K562 (cell line): ENCODE measurements at regions not wholly inside any gene's neighbourhood (a gene's known extent, or its start where the extent isn't known, plus 50 kb on each side); places are given as distances from the start of the nearest gene placed in this dataset.

Experiments used
- ATAC-seq: fragments of 200-7000 bp; cut with Tn5 transposase; 3 replicates; pipeline ENCODE4 v1.9.1; 2020; ENCODE audit warnings: moderate library complexity
- BruUV-seq: library from RNA; stranded (reverse); fragments of 400-500 nt; replicated peaks from 2 replicates; lab custom pipeline; 2021; lab: Mats Ljungman, UMichigan
- CTCF ChIA-PET: fragments of 300-600 bp; formaldehyde crosslinking; extraction: SDS; loops from one replicate; lab custom pipeline; 2021; ENCODE audit warnings: low intra/inter-chr PET ratio; lab: Yijun Ruan, JAX
- POLR2A ChIA-PET: fragments of 300-600, 350-650 bp; sonication (Branson Sonifier 250); formaldehyde crosslinking; extraction: SDS; loops from one replicate; lab custom pipeline; 2021; ENCODE audit warnings: antibody characterized with exemption, inconsistent platforms; lab: Yijun Ruan, JAX
- DNase-seq, 4 experiments: peaks; one replicate each; pipeline versions ENCODE4 v3.0.0 to v3.0.0-alpha.2; 2011 to 2018; ENCODE audit warnings: low spot score in 3 of 4, mixed read lengths in 3 of 4; ENCODE audit errors: extremely low read depth in 1 of 4
- FAIRE-seq: peaks from 2 replicates; lab custom pipeline; 2011; peaks lifted over from hg19 to GRCh38; lab: Jason Lieb, UNC
- H2AFZ ChIP-seq: 2 replicates; pipeline ENCODE4 v1.6.0; 2011; ENCODE audit warnings: low read depth, low read length, control low read depth, inconsistent platforms
- H3K27ac ChIP-seq: fragments of 200-600 bp; 3 replicates; pipeline ENCODE4 v1.8.0; 2011; ENCODE audit warnings: low read depth, mild to moderate bottlenecking, control low read depth, inconsistent platforms, low read length, moderate library complexity, mixed read lengths; ENCODE audit errors: extremely low read depth
- H3K27me3 ChIP-seq, 2 experiments: fragments of 300-600 bp in 1 of 2; 2 replicates in 1 of 2; 3 replicates in 1 of 2; pipeline versions ENCODE4 v1.6.0 to v1.8.0; 2011; ENCODE audit warnings: inconsistent platforms in 2 of 2, low read length in 2 of 2, mild to moderate bottlenecking in 1 of 2, mixed read lengths in 1 of 2, moderate library complexity in 1 of 2; ENCODE audit not compliant: control insufficient read depth in 2 of 2, insufficient read depth in 2 of 2
- H3K36me3 ChIP-seq: fragments of 300-600 bp; 3 replicates; pipeline ENCODE4 v1.8.0; 2011; ENCODE audit warnings: mild to moderate bottlenecking, low read length, inconsistent platforms; ENCODE audit not compliant: control insufficient read depth, insufficient read depth
- H3K4me1 ChIP-seq, 2 experiments: fragments of 200-600 bp in 1 of 2; replicated peaks in 1 of 2; 2 replicates in 1 of 2; 3 replicates in 1 of 2; pipeline versions ENCODE4 v1.5.1 to v1.8.0; 2011; ENCODE audit warnings: inconsistent platforms in 2 of 2, low read length in 2 of 2, mild to moderate bottlenecking in 1 of 2, mixed read lengths in 1 of 2, moderate library complexity in 1 of 2; ENCODE audit not compliant: control insufficient read depth in 2 of 2, insufficient read depth in 2 of 2
- H3K4me2 ChIP-seq: 2 replicates; pipeline ENCODE4 v1.6.1; 2011; ENCODE audit warnings: low read length, control low read depth, inconsistent platforms, mixed read lengths; ENCODE audit not compliant: insufficient read depth
- H3K4me3 ChIP-seq: fragments of 200-600 bp; sonication (generic), shearing (Covaris generic); 2 replicates; pipeline ENCODE4 v1.5.1; 2016; ENCODE audit warnings: control low read depth, inconsistent platforms
- H3K79me2 ChIP-seq: fragments of 200-600 bp; 3 replicates; pipeline ENCODE4 v1.8.0; 2011; ENCODE audit warnings: low read length, inconsistent platforms; ENCODE audit not compliant: control insufficient read depth, insufficient read depth
- H3K9ac ChIP-seq, 2 experiments: 2 replicates each; pipeline versions ENCODE4 v1.6.0 to v1.6.1; 2011; ENCODE audit warnings: low read depth in 2 of 2, low read length in 2 of 2, control low read depth in 1 of 2, inconsistent platforms in 1 of 2, mild to moderate bottlenecking in 1 of 2, mixed read lengths in 1 of 2; ENCODE audit not compliant: insufficient read depth in 1 of 2
- H3K9me1 ChIP-seq: one replicate; pipeline ENCODE4 v1.6.0; 2011; ENCODE audit warnings: inconsistent platforms, mild to moderate bottlenecking, low read length, moderate library complexity; ENCODE audit not compliant: control insufficient read depth, insufficient read depth
- H3K9me3 ChIP-seq: replicated peaks from 2 replicates; pipeline ENCODE4 v1.5.1; 2011; ENCODE audit warnings: low read depth, low read length, inconsistent platforms; ENCODE audit not compliant: control insufficient read depth, insufficient read depth
- H4K20me1 ChIP-seq: replicated peaks from 2 replicates; pipeline ENCODE4 v1.6.1; 2011; ENCODE audit warnings: low read length, inconsistent platforms, mixed read lengths; ENCODE audit not compliant: control insufficient read depth, insufficient read depth
- BRF1 ChIP-seq: IDR thresholded peaks from 3 replicates; pipeline ENCODE4 v1.6.1; 2011; ENCODE audit warnings: borderline replicate concordance, mild to moderate bottlenecking; ENCODE audit not compliant: insufficient read length; ENCODE audit errors: extremely low read depth
- DIDO1 ChIP-seq: fragments of 450-650 bp; IDR thresholded peaks from 2 replicates; pipeline ENCODE4 v1.6.1; 2016; ENCODE audit warnings: low read depth, missing biosample characterization, missing genetic modification characterization
- DNMT1 ChIP-seq: fragments of 450-650 bp; IDR thresholded peaks from 2 replicates; pipeline ENCODE4 v1.6.1; 2016; ENCODE audit warnings: antibody characterized with exemption, mild to moderate bottlenecking
- FOXJ3 ChIP-seq: sonication (generic); formaldehyde crosslinking; IDR thresholded peaks from 2 replicates; pipeline ENCODE4 v1.4.0; 2020; ENCODE audit warnings: mild to moderate bottlenecking, missing genetic modification reagents
- GABPB2 ChIP-seq: fragments of 250-450 bp; sonication (Bioruptor Pico); conservative IDR thresholded peaks from 2 replicates; pipeline ENCODE4 v1.5.1; 2021; ENCODE audit warnings: mild to moderate bottlenecking
- HNRNPK ChIP-seq: fragments of 200-400 bp; formaldehyde crosslinking; IDR thresholded peaks from one replicate; pipeline ENCODE4 v1.6.1; 2018; ENCODE audit warnings: mild to moderate bottlenecking, low read depth, low read length; ENCODE audit not compliant: poor library complexity, severe bottlenecking
- MTA1 ChIP-seq: fragments of 450-650 bp; IDR thresholded peaks from 2 replicates; pipeline ENCODE4 v1.6.1; 2017; ENCODE audit warnings: borderline replicate concordance
- NBN ChIP-seq: fragments of 450-650 bp; IDR thresholded peaks from 2 replicates; pipeline ENCODE4 v1.6.1; 2016; ENCODE audit warnings: low read depth, mild to moderate bottlenecking
- NUFIP1 ChIP-seq: fragments of 450-650 bp; IDR thresholded peaks from 2 replicates; pipeline ENCODE4 v1.6.1; 2018; ENCODE audit not compliant: partially characterized antibody
- PTTG1 ChIP-seq: fragments of 450-650 bp; IDR thresholded peaks from 2 replicates; pipeline ENCODE4 v1.6.1; 2016; ENCODE audit warnings: low read depth, mild to moderate bottlenecking, missing genetic modification characterization, missing compliant biosample characterization
- SMARCB1 ChIP-seq: IDR thresholded peaks from 2 replicates; pipeline ENCODE4 v1.6.1; 2011; ENCODE audit warnings: improper control_type of control experiment, low read depth; ENCODE audit not compliant: insufficient read length
- TAF7 ChIP-seq: fragments of 450-650 bp; IDR thresholded peaks from 2 replicates; pipeline ENCODE4 v1.6.1; 2016; ENCODE audit warnings: missing genetic modification characterization, missing compliant biosample characterization
- ZNF143 ChIP-seq: sonication (generic); formaldehyde crosslinking; IDR thresholded peaks from 2 replicates; pipeline ENCODE4 v1.9.0; 2022; ENCODE audit warnings: mild to moderate bottlenecking, missing genetic modification reagents
- ZNF408 ChIP-seq: fragments of 250-450 bp; sonication (Bioruptor Pico); IDR thresholded peaks from 2 replicates; pipeline ENCODE4 v1.4.0; 2020; ENCODE audit warnings: low read depth, mild to moderate bottlenecking, moderate library complexity
- ZNF431 ChIP-seq: sonication (generic); formaldehyde crosslinking; IDR thresholded peaks from 2 replicates; pipeline ENCODE4 v1.8.0; 2022; ENCODE audit warnings: mild to moderate bottlenecking, missing genetic modification reagents
- ZNF695 ChIP-seq: fragments of 450-650 bp; formaldehyde crosslinking; IDR thresholded peaks from 2 replicates; pipeline ENCODE4 v1.4.0; 2020; ENCODE audit warnings: mild to moderate bottlenecking, moderate library complexity
- WGBS: fragments of 100-300 bp; shearing (Covaris generic); methylation state at CpG from one replicate; pipeline ENCODE4 v1.1.6; 2016; ENCODE audit warnings: low coverage, mixed read lengths; ENCODE audit not compliant: insufficient coverage; ENCODE audit errors: missing lambda C conversion rate; 5-methylcytosine and 5-hydroxymethylcytosine counted together
- in situ Hi-C: fragments of 300-500 bp; cut with MboI; formaldehyde crosslinking; loops from 4 replicates; pipeline ENCODE4 v1.15.0; 2018; ENCODE audit warnings: inconsistent platforms, mixed read lengths
- intact Hi-C: fragments of 100-400 bp; cut with micrococcal nuclease; formaldehyde crosslinking; loops from 2 replicates; pipeline ENCODE4 v1.14.2; 2022
- TF ChIP-seq, protein P1 (sequence below), 2 experiments: fragments of 450-650 bp in 1 of 2; sonication (generic) in 1 of 2; formaldehyde crosslinking in 1 of 2; IDR thresholded peaks in 1 of 2; conservative IDR thresholded peaks in 1 of 2; 2 replicates each; pipeline versions ENCODE4 v1.6.1 to v1.8.1; 2016 to 2023; ENCODE audit warnings: mild to moderate bottlenecking in 2 of 2, moderate library complexity in 2 of 2, inconsistent platforms in 1 of 2, missing genetic modification reagents in 1 of 2
- TF ChIP-seq, protein P2 (sequence below): fragments of 250-450 bp; sonication (Bioruptor Pico); IDR thresholded peaks from 2 replicates; pipeline ENCODE4 v1.8.0; 2022; ENCODE audit warnings: moderate library complexity, mild to moderate bottlenecking, inconsistent platforms

DNA sequence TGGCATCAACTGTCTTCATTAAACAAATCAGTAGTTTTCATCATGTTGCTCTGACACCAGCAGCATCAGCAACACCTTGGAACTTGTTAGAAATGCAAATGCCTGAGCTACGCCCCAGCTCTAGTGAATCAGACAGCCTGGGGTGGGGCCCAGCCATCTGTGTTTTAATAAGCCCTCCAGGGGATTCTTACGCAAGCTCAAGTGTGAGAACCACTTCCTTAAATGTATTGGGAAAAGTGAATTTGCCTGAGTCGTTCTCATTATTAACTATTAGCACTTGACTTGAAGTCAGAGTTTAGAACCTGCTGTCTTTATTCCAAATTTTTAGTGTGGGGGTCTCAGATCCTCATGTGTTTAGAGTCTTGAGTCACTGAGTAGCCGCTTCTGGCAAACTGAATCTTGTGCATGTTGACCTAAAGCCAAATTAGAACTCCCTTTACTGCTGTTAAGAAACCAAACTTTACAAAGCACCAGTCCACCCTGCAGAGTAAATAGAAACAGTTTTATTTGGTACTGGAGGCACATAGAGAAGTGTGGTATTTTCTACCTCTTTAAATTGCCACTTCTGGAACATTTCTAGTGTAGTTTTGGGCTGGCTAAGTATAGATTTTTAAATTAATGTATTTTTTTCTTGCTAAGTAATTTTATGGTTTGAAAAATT, 137.4 kb upstream of the COX10 start:
- no peaks in the 10 kb centered on the region for H3K9me1 ChIP-seq
- no peaks in the 10 kb centered on the region for H3K4me1 ChIP-seq
- 0% methylated on average over 2 of the region's 4 CpGs for WGBS
- TF ChIP-seq NUFIP1, result no peak
- no peak for TF ChIP-seq BRF1
- TF ChIP-seq, protein P1, sequence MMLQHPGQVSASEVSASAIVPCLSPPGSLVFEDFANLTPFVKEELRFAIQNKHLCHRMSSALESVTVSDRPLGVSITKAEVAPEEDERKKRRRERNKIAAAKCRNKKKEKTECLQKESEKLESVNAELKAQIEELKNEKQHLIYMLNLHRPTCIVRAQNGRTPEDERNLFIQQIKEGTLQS (IDR thresholded peaks at IDR 0.05), result no peak
- TF ChIP-seq, protein P1 (CRISPR knock-in tag; conservative IDR thresholded peaks at IDR 0.05), result no peak
- TF ChIP-seq MTA1, result no peak
- no peak for TF ChIP-seq ZNF408 (CRISPR knock-in tag)
- no peak for TF ChIP-seq PTTG1 (tag)
- TF ChIP-seq ZNF143 (CRISPR knock-in tag), result no peak
- no peak for TF ChIP-seq NBN
- TF ChIP-seq DNMT1, result no peak
- no peak for TF ChIP-seq SMARCB1
- no peak for TF ChIP-seq ZNF695 (CRISPR knock-in tag)
- TF ChIP-seq ZNF431 (CRISPR knock-in tag), result no peak
- TF ChIP-seq HNRNPK, result no peak
- TF ChIP-seq, protein P2, sequence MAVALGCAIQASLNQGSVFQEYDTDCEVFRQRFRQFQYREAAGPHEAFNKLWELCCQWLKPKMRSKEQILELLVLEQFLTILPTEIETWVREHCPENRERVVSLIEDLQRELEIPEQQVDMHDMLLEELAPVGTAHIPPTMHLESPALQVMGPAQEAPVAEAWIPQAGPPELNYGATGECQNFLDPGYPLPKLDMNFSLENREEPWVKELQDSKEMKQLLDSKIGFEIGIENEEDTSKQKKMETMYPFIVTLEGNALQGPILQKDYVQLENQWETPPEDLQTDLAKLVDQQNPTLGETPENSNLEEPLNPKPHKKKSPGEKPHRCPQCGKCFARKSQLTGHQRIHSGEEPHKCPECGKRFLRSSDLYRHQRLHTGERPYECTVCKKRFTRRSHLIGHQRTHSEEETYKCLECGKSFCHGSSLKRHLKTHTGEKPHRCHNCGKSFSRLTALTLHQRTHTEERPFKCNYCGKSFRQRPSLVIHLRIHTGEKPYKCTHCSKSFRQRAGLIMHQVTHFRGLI (CRISPR knock-in tag), result no peak
- no peak for TF ChIP-seq FOXJ3 (CRISPR knock-in tag)
- TF ChIP-seq GABPB2 (CRISPR knock-in tag), result no peak
- no peak for TF ChIP-seq TAF7
- TF ChIP-seq DIDO1, result no peak
- TF ChIP-seq, all 486 proteins: peak for 0
- Histone ChIP-seq H3K79me2 (no peaks in the 10 kb centered on the region), H3K9me3 (no peaks in the 10 kb centered on the region), H3K9ac (no peak overlapping the region), H4K20me1 (no peaks in the 10 kb centered on the region), H3K4me2 (no peak overlapping the region), H3K27ac (no peak overlapping the region), H3K4me3 (no peak overlapping the region), H2AFZ (no peak overlapping the region), H3K27me3 (no peaks in the 10 kb centered on the region), H3K36me3 (no peaks in the 10 kb centered on the region)
- BruUV-seq, result no TSS peak
- in situ Hi-C loops (no loop called here), intact Hi-C loops (no loop called here)
- FAIRE-seq (no peak), DNase-seq (no peak), ATAC-seq (no peak)
- POLR2A ChIA-PET, result no interaction called here
- CTCF ChIA-PET, result no interaction called here
